Gastroesophageal sphincter (tissue), 3 donors: ENCODE measurements at regions not wholly inside any gene's neighbourhood (a gene's known extent, or its start where the extent isn't known, plus 50 kb on each side); places are given as distances from the start of the nearest gene placed in this dataset.

ENCODE experiments used
- EP300 ChIP-seq: sonication (generic); formaldehyde crosslinking; IDR thresholded peaks from one replicate; pipeline ENCODE4 v1.6.1; 2017; ENCODE audit warnings: antibody characterized with exemption, mild to moderate bottlenecking
- POLR2A ChIP-seq, 2 donors: fragments of 450-650 bp; IDR thresholded peaks; one replicate each; pipeline ENCODE4 v1.6.1; 2017; ENCODE audit warnings: antibody characterized with exemption in 2 of 2, mild to moderate bottlenecking in 2 of 2, moderate library complexity in 1 of 2
- POLR2AphosphoS5 ChIP-seq: sonication (generic); formaldehyde crosslinking; IDR thresholded peaks from one replicate; pipeline ENCODE4 v1.6.1; 2017; ENCODE audit warnings: antibody characterized with exemption
- TF ChIP-seq, protein P1 (sequence below), 4 experiments: fragments of 200-600 bp in 2 of 4; fragments of 450-650 bp in 2 of 4; sonication (generic) in 1 of 4; IDR thresholded peaks; one replicate each; pipeline ENCODE4 v1.5.1; 2017 to 2019; ENCODE audit warnings: antibody characterized with exemption in 4 of 4, mild to moderate bottlenecking in 2 of 4, moderate library complexity in 2 of 4

DNA sequence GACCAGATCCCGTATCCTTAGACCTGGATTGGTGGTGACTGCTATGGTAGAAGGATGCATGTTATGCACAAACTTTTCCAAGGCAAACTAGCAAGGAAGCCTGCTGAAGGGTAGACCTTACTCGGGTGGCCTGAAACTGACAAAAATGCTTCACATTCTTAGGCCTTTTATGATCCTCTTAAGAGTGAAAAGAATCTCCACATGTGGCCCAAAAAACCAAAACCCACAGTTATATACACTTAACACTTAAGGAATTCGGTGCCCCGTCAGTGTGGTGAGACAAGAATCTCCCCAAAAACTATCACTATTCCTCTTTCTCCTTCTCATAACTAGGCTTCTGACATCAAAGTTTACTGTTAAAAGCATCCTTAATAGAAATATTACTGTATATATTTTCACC is 130.1 kb upstream of the SOX2 start:
- TF ChIP-seq, protein P1, sequence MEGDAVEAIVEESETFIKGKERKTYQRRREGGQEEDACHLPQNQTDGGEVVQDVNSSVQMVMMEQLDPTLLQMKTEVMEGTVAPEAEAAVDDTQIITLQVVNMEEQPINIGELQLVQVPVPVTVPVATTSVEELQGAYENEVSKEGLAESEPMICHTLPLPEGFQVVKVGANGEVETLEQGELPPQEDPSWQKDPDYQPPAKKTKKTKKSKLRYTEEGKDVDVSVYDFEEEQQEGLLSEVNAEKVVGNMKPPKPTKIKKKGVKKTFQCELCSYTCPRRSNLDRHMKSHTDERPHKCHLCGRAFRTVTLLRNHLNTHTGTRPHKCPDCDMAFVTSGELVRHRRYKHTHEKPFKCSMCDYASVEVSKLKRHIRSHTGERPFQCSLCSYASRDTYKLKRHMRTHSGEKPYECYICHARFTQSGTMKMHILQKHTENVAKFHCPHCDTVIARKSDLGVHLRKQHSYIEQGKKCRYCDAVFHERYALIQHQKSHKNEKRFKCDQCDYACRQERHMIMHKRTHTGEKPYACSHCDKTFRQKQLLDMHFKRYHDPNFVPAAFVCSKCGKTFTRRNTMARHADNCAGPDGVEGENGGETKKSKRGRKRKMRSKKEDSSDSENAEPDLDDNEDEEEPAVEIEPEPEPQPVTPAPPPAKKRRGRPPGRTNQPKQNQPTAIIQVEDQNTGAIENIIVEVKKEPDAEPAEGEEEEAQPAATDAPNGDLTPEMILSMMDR (IDR thresholded peaks at IDR 0.05): no peak
- TF ChIP-seq EP300 (no peak), POLR2A (IDR thresholded peaks at IDR 0.05) (no peak), POLR2AphosphoS5 (no peak)
